GM18951 (cell line): ENCODE measurements at regions not wholly inside any gene's neighbourhood (a gene's known extent, or its start where the extent isn't known, plus 50 kb on each side); places are given as distances from the start of the nearest gene placed in this dataset.

Experiments
- POLR2A ChIP-seq: IDR thresholded peaks from 4 replicates; pipeline ENCODE4 v1.6.1; 2011; ENCODE audit warnings: mild to moderate bottlenecking; ENCODE audit not compliant: insufficient read length, insufficient read depth; ENCODE audit errors: extremely low read depth
- in situ Hi-C: fragments of 300-500 bp; cut with MboI; formaldehyde crosslinking; loops from one replicate; pipeline ENCODE4 v1.12.0; 2022; ENCODE audit warnings: low sequenced_read_pairs, mixed read lengths, inconsistent platforms; ENCODE audit not compliant: unreplicated experiment

DNA sequence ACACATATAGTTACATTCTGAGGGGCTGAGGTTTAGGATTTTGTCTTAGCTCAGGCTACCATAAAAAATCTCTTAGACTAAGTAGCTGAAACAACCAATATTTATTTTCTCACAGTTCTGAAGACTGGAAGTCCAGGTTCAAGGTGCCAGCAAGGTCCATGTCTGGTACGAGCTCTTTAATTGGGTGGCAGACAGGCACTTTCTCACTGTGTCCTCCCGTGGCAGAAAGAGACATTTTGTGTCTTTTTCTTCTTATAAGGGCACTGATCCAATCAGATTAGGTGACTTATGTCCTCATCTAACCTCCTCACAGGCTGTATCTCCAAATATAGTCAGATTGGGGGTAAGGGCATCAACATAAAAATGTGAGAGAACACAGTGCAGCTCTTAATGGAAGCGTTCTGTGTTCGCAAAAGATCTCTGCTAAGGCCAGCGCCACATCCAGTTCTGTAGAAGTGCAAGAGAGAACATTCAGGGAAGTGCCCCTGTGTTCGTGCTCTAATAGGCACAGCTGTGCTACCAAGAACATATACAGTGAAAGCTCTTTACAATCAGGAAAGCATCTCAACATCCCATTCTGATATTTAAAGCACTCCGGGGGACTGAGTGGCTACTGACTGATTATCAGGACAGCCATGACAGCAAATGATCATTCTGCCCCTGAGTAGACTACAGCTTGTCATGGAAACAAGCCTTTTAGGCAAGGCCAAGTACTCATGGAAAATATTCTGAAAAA lies 819.2 kb downstream of the LIG4 start:
- in situ Hi-C loops = no loop called here
- TF ChIP-seq POLR2A = no peak

DNA sequence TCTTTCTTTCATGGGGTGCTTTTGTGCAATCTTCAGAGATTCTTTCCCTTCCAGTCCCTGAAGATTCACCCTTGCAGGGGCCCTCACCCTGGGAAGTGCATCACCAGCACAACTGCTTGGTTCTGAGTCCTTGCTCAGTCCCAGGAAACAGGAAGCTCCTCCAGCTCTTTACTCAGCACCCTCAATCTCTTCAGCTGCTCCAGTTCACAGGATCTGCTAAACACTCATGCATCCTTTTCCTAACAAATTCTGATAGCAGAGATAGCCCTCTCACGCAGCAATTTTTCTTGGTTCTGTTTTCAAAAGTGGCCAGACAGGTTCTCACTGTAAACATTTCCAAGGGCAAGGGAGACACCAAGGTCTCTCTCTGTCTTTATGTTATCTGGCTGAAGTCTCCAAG lies 823.1 kb downstream of the LIG4 start:
- in situ Hi-C loops = no loop called here
- no peak for TF ChIP-seq POLR2A

DNA sequence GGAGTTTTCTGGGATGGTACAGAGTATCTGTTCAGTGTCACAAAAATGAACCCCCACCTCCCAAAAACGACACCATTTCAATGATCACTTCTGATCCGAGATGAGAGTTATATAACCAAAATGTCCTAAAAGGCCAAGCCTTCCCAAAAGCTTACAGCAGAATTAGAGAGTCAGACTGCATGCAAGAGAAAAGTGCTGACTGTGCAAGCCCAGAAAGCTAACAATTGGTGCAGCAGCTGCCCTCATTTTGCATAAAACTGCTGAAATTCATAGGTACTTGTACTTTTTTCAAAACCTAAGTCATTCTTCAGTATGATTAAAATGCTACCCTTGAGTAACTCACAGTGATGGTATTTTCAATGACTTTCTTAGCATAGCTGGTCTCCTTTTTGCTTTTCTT lies 819.6 kb upstream of the ARGLU1 start:
- TF ChIP-seq POLR2A = no peak
- in situ Hi-C loops = no loop called here

DNA sequence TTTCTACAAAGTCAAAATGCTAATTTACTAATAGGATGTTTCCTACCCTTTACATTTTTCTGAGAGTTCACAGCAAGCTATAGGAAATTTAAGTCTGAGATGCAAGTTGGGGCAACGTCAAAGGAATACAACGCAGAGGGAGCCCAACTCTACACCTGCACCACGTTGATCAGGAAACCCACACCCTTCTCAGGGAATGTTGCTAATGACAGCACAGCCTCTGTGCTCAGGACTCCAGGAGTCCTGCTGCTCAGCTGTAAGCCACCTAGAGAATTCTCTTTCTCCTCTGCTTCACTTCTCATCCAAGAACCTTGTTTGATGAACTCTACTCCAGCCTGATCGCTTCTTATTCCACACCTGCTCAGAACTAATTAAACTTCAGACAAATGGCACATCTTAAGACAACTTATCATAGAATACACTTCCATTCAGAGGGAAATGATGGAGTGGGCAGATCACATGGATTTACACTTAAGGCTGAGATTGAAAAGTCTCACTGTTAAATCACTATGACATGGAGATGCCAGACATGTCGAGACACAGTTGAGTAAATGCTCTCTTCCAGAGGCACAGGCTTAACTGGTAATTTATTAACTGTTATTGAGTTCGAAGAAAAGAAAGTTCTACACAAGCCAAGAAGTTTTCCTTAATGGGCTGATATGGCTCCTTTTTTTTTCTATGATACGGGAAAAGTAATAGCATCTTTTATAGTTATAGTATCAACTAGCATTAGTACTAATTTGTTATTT lies 811.6 kb upstream of the ARGLU1 start:
- no peak for TF ChIP-seq POLR2A
- in situ Hi-C loops = no loop called here

DNA sequence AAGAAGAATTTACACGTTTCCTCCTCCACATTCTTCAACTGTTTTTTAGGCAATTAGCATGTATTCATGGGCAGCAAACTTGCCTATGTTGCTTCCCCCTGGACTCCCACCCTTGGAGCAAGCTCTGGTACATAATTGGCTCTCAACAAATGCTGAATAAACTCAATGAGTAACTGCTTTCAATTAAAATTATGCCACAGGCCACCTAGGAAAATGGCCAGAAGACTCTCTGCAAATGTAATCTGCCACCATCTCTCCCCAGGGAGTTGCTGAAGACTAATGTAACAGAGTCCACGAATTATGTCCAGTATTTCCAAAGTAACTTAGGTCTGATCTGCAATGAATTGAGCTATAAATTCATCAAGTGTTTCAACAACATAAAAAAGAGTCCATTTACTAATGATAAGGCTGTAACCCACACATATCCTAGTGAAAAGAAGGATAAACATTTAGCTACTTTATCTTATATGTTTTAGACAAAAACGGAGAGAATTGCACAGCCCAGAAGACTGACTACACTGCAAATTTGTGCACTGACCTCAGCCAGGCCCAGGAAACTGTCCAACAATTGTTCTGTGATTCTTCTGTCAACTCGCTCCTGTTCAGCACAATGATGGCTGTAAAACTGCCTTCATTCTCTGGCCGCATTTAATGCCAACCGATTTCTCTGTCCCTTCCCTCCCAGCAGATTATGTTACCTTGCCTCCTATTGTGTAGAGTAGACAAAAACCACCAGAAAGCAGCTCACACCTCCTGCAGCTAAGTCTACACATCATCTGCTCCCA lies 808.6 kb upstream of the ARGLU1 start:
- in situ Hi-C loops = no loop called here
- TF ChIP-seq POLR2A = no peak

DNA sequence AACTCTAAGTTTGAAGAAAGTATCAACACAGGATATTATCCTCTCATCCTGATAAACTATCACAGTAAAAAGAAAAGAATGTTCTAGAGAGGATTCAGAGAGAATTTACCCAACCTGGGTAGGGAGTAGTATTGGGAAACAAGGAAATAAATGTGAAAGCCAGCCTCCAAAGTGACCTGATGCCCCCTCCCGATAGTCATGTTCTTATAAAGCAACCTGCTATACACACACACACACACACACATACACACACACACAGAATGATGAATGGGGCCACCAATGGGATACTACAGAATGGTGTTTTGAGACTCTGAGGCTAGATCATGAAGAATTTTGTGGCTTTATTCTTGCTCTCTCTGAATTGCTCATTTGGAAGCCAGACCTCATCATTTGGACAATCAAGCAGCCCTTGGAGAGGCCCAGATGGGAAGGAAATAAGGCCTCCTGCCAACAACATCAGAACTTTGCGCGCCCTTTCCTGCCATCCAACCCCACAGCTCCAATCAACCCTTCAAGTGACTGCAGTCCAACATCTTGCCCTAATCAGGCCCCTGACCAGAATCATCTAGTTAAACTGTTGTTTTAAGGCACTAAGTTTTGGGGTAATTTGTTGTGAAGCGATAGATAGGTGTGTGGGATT lies 807.9 kb upstream of the ARGLU1 start:
- no peak for TF ChIP-seq POLR2A
- in situ Hi-C loops = no loop called here

DNA sequence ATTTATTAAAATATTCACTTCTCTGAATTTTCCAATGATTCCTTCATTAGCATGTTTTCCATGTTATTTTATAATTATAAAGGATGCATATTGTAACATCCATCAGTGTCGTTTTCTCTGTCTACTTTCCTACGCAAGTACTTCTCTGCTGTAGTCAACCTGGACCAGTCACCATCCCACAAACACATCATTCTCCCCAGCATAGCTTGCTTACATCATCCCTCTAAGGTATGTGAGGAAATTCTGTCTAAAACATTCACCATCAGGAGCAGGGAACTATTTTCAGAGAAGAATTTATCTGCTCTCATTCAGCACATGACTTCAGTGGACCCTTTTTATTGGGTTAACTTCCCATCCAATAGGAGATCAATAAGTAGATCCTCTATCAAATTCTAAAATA lies 806.1 kb upstream of the ARGLU1 start:
- no peak for TF ChIP-seq POLR2A
- in situ Hi-C loops = no loop called here

DNA sequence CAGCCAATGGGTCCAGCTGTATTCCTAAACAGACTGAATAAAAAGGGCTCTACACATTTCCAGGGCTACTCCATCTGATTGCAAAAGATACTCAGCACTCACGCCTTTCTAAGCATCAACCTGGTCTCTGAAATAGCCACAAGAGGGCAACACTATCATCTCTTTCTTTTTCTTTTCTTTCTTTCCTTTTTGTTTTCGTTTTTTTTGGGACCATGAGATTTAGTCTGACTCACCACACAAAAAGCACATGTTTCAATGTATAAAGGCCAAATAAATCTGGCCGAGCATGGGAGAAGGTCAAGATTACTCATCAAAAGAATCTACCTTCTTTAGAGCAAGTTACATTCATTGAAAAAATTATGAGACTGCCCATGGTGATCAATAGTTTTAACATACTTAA lies 805.6 kb upstream of the ARGLU1 start:
- no peak for TF ChIP-seq POLR2A
- in situ Hi-C loops = no loop called here

DNA sequence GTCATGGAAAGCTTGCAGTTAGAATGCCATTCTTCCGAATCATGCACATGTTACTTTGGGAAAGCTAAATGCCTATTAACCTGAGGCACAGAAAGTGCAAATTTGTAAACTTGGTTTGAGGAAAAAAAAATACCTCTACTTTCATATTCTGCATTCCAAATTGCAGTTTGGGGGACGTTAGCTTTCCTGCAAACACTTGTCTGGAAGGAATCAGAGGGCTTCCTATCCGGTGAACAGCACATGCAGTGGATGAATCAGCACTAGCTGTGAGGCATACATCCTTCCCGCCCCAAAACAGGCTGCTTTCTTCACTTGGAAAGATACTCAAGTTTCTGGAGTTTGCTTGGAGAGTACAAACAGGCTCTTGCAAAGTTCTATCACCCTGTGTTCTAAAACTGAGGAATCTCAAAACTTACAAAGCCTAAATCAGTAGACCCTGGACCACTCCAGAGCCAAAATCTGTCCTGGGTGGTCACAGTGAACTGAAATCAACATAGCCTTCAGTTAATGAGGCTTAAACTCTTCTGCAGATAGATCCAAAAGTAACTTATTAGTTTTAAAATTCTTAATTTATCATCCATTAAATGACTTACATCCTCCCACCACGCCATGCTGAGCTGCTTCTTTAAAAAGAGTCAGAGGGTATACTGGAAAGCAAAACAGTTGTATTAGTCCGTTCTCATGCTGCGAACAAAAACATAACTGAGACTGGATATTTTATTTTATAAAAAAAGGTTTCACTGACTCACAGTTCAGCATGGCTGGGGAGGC lies 802.3 kb upstream of the ARGLU1 start:
- in situ Hi-C loops = no loop called here
- no peak for TF ChIP-seq POLR2A

DNA sequence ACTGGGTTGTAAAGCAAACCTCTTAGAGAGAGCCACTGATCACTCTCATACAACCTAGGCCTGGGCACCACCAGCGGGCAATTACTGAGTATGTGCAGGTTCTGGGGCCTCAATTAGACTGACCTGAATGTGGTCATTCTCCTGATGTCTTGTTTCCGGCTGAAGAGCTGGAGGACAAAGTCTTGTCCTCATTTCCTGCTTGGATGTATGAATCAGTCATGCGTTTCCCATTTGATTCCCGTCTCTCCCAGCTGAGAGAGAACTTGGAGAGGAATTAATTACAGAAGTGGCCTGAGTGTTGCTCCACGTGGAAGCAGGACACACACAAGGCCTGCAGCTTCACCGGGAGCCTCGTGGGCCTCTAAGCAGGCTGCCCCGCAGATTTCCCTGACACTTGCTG lies 799.3 kb upstream of the ARGLU1 start:
- in situ Hi-C loops = no loop called here
- no peak for TF ChIP-seq POLR2A

DNA sequence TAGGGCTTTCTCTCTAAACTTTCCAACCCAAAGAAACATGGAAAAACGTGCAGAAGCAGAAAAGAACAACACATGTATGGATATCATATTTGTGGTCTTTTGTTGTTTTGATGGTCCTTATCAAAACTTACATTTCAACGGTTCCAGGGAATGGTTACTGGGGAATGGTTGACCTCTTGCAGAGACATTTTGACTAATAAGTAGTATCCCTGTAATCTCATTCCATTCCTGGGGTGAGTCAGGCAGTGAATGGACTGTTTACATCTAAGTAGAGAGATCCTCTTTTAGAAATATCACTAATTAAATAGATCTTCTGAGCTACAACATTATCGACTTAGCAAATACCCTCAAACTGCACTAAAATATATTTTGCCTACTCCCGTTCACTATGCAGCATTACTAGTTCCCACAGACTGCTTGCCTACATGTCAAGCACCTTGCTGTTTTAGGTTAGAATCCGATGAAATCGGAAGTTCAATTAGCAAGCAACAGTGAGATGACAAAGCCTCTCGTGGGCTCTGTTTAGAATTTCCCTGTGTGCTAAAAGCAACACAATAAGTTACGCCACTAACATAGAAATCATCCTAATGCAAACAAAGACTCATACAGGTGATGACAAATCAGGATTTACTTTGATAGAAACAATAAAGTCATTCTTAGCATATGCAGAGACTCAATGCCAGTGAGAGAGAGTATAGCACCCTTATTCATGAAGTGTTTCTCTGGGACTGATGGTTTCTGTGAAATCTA lies 797.7 kb upstream of the ARGLU1 start:
- in situ Hi-C loops = no loop called here
- TF ChIP-seq POLR2A = no peak

DNA sequence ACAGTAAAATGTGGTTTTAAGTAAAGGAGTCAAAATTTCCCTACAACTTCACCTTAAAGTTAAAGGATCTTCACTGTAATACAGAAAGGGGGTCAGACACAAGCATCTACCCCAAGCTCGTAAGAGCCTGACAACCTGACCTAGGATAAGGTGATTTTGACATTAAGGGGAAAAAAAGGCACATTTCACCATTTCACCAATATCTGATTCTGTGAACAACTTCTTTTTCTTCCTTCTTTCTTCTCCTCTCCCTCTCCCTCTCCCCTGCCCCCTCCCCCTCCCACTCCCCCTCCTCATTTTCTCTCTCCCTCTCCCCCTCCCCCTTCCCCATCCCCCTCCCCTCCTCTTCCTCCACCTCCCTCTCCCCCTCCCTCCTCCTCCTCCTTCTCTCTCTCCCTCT lies 796.7 kb upstream of the ARGLU1 start:
- in situ Hi-C loops = no loop called here
- TF ChIP-seq POLR2A = no peak
